CD14-positive monocyte (primary cell): ENCODE measurements at regions not wholly inside any gene's neighbourhood (a gene's known extent, or its start where the extent isn't known, plus 50 kb on each side); places are given as distances from the start of the nearest gene placed in this dataset.

Experiments used
- DNase-seq, 3 donors: peaks; one replicate each; pipeline ENCODE4 v3.0.0-alpha.2; 2011 to 2022
- H2AFZ ChIP-seq: 2 replicates; pipeline ENCODE4 v1.6.0; 2012; ENCODE audit warnings: mild to moderate bottlenecking, low read depth, low read length, inconsistent platforms; ENCODE audit not compliant: insufficient read depth, poor library complexity, severe bottlenecking
- H3K27ac ChIP-seq, 2 donors: 1 replicate in 1 of 2; 2 replicates in 1 of 2; pipeline ENCODE4 v1.5.1; 2012 to 2013; ENCODE audit warnings: low read length in 2 of 2, control low read depth in 1 of 2, inconsistent platforms in 1 of 2, low read depth in 1 of 2, mild to moderate bottlenecking in 1 of 2
- H3K27me3 ChIP-seq, 2 donors: one replicate each; pipeline versions ENCODE4 v1.6.0 to v1.6.1; 2011 to 2013; ENCODE audit warnings: low read length in 2 of 2; ENCODE audit not compliant: control insufficient read depth in 2 of 2, insufficient read depth in 2 of 2
- H3K36me3 ChIP-seq, 2 donors: replicated peaks in 1 of 2; 1 replicate in 1 of 2; 2 replicates in 1 of 2; pipeline versions ENCODE4 v1.5.1 to v1.6.1; 2012 to 2013; ENCODE audit warnings: low read length in 2 of 2, control low read depth in 1 of 2, inconsistent platforms in 1 of 2, mild to moderate bottlenecking in 1 of 2; ENCODE audit not compliant: insufficient read depth in 2 of 2, control insufficient read depth in 1 of 2
- H3K4me1 ChIP-seq, 2 donors: 1 replicate in 1 of 2; 2 replicates in 1 of 2; pipeline versions ENCODE4 v1.5.1 to v1.6.1; 2012 to 2013; ENCODE audit warnings: low read length in 2 of 2, control low read depth in 1 of 2, inconsistent platforms in 1 of 2, mild to moderate bottlenecking in 1 of 2, moderate library complexity in 1 of 2; ENCODE audit not compliant: insufficient read depth in 2 of 2, control insufficient read depth in 1 of 2
- H3K4me2 ChIP-seq: replicated peaks from 2 replicates; pipeline ENCODE3; 2012; ENCODE audit warnings: low read length, moderate library complexity, mild to moderate bottlenecking; ENCODE audit not compliant: poor library complexity, severe bottlenecking; ENCODE audit errors: extremely low read depth
- H3K4me3 ChIP-seq, 3 experiments: fragments of 200-600 bp in 1 of 3; sonication (generic) in 1 of 3; replicated peaks in 1 of 3; 1 replicate in 2 of 3; 2 replicates in 1 of 3; pipeline ENCODE4 v1.5.1; 2011 to 2013; ENCODE audit warnings: low read length in 3 of 3, mild to moderate bottlenecking in 3 of 3, control low read depth in 2 of 3, low read depth in 2 of 3, inconsistent platforms in 1 of 3, moderate library complexity in 1 of 3
- H3K79me2 ChIP-seq: 2 replicates; pipeline ENCODE4 v1.6.0; 2012; ENCODE audit warnings: mild to moderate bottlenecking, control low read depth, inconsistent platforms, low read length, moderate library complexity; ENCODE audit not compliant: insufficient read depth
- H3K9ac ChIP-seq: 2 replicates; pipeline ENCODE4 v1.6.0; 2017; ENCODE audit warnings: low read length, mild to moderate bottlenecking; ENCODE audit not compliant: insufficient read depth, poor library complexity, severe bottlenecking
- H3K9me3 ChIP-seq, 2 donors: replicated peaks in 1 of 2; 1 replicate in 1 of 2; 2 replicates in 1 of 2; pipeline versions ENCODE4 v1.5.1 to v1.6.1; 2012 to 2013; ENCODE audit warnings: low read length in 2 of 2, control low read depth in 1 of 2; ENCODE audit not compliant: control insufficient read depth in 1 of 2, insufficient read depth in 1 of 2
- H4K20me1 ChIP-seq: 2 replicates; pipeline ENCODE4 v1.6.0; 2012; ENCODE audit warnings: mild to moderate bottlenecking, low read length, control low read depth, moderate library complexity; ENCODE audit not compliant: insufficient read depth
- H3K27ac Mint-ChIP-seq, 7 donors: one replicate each; pipeline ENCODE4 v1.8.0; 2020; ENCODE audit warnings: mild to moderate bottlenecking in 7 of 7, mixed read lengths in 7 of 7, moderate library complexity in 6 of 7, inconsistent platforms in 2 of 7
- H3K27me3 Mint-ChIP-seq, 3 donors: one replicate each; pipeline ENCODE4 v1.8.0; 2021 to 2022; ENCODE audit warnings: low read depth in 3 of 3, mild to moderate bottlenecking in 3 of 3, mixed read lengths in 3 of 3, moderate library complexity in 3 of 3, inconsistent platforms in 1 of 3
- H3K36me3 Mint-ChIP-seq, 2 donors: one replicate each; pipeline ENCODE4 v1.8.0; 2020; ENCODE audit warnings: mixed read lengths in 2 of 2, inconsistent platforms in 1 of 2, mild to moderate bottlenecking in 1 of 2
- H3K4me1 Mint-ChIP-seq: one replicate; pipeline ENCODE4 v1.8.0; 2020; ENCODE audit warnings: mild to moderate bottlenecking, mixed read lengths
- H3K4me3 Mint-ChIP-seq, 2 donors: one replicate each; pipeline ENCODE4 v1.8.0; 2020; ENCODE audit warnings: mild to moderate bottlenecking in 2 of 2, mixed read lengths in 2 of 2, moderate library complexity in 1 of 2
- H3K9me3 Mint-ChIP-seq, 7 donors: one replicate each; pipeline ENCODE4 v1.8.0; 2020 to 2022; ENCODE audit warnings: mixed read lengths in 7 of 7, mild to moderate bottlenecking in 6 of 7, moderate library complexity in 6 of 7, inconsistent platforms in 2 of 7
- WGBS: methylation state at CpG from one replicate; pipeline ENCODE4 v1.1.5; 2013; ENCODE audit warnings: missing lambda C conversion rate; ENCODE audit not compliant: insufficient coverage; 5-methylcytosine and 5-hydroxymethylcytosine counted together
- intact Hi-C, 2 donors: fragments of 100-400 bp; cut with micrococcal nuclease; formaldehyde crosslinking; loops; one replicate each; pipeline versions ENCODE4 v1.15.0 to v1.15.1; 2023
- TF ChIP-seq, protein P1 (sequence below): fragments of 200-600 bp; IDR thresholded peaks from one replicate; pipeline ENCODE4 v1.8.0; 2022; ENCODE audit warnings: antibody characterized with exemption, mild to moderate bottlenecking

DNA sequence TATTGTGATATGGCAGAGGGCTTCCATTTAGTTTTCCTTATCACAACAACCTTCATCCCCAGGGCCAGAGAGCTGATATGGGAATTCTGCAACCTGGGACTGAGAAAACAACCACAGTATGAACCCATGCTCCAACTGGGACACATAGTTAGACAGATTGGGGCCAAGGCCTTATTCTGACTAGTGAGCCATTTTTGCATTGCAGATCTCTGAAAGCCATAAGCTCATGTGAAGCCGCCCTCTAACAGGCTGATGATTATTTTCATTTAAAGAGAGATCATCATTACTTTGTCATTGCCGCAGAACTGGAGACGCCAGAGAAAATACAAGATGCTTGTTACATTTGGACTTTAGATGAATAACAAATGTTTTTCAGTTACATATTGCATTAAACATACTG lies 791.7 kb upstream of the POM121L12 start:
- Mint-ChIP-seq H3K27ac (no peak overlapping the region), H3K4me3 (no peak overlapping the region), H3K4me1 (no peaks in the 10 kb centered on the region), H3K9me3 (peaks cover 3 to 17% (median 10%) of the 10 kb centered on the region in 7 donors), H3K27me3 (no peaks in the 10 kb centered on the region), H3K36me3 (no peaks in the 10 kb centered on the region)
- Histone ChIP-seq H2AFZ (no peak overlapping the region), H3K4me2 (no peak overlapping the region), H3K79me2 (no peaks in the 10 kb centered on the region), H3K36me3 (no peaks in the 10 kb centered on the region), H3K9me3 (peaks cover 15 to 19% of the 10 kb centered on the region in 2 donors), H3K4me3 (no peak overlapping the region), H4K20me1 (no peaks in the 10 kb centered on the region), H3K4me1 (no peaks in the 10 kb centered on the region), H3K27me3 (no peaks in the 10 kb centered on the region), H3K27ac (no peak overlapping the region), H3K9ac (no peak overlapping the region)
- TF ChIP-seq, protein P1, sequence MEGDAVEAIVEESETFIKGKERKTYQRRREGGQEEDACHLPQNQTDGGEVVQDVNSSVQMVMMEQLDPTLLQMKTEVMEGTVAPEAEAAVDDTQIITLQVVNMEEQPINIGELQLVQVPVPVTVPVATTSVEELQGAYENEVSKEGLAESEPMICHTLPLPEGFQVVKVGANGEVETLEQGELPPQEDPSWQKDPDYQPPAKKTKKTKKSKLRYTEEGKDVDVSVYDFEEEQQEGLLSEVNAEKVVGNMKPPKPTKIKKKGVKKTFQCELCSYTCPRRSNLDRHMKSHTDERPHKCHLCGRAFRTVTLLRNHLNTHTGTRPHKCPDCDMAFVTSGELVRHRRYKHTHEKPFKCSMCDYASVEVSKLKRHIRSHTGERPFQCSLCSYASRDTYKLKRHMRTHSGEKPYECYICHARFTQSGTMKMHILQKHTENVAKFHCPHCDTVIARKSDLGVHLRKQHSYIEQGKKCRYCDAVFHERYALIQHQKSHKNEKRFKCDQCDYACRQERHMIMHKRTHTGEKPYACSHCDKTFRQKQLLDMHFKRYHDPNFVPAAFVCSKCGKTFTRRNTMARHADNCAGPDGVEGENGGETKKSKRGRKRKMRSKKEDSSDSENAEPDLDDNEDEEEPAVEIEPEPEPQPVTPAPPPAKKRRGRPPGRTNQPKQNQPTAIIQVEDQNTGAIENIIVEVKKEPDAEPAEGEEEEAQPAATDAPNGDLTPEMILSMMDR, result no peak
- intact Hi-C loops, result no loop called here
- no peak for DNase-seq
- WGBS, result no CpG with 5 or more reads among the region's 3 CpGs

GRCh38 chr7:52233248-52233647 lies 802.2 kb upstream of the POM121L12 start:
- Histone ChIP-seq H3K79me2 (no peaks in the 10 kb centered on the region), H3K9ac (no peak overlapping the region), H3K36me3 (no peaks in the 10 kb centered on the region), H3K4me2 (no peak overlapping the region), H3K27ac (no peak overlapping the region), H4K20me1 (no peaks in the 10 kb centered on the region), H3K4me3 (no peak overlapping the region), H3K4me1 (no peaks in the 10 kb centered on the region), H2AFZ (no peak overlapping the region), H3K27me3 (no peaks in the 10 kb centered on the region), H3K9me3 (peaks cover 22 to 37% of the 10 kb centered on the region in 2 donors)
- Mint-ChIP-seq H3K27ac (no peak overlapping the region), H3K4me1 (no peaks in the 10 kb centered on the region), H3K27me3 (peaks cover 0 to 1% (median 0%) of the 10 kb centered on the region in 3 donors), H3K36me3 (no peaks in the 10 kb centered on the region), H3K4me3 (no peak overlapping the region), H3K9me3 (peaks cover 4 to 22% (median 9%) of the 10 kb centered on the region in 7 donors)
- DNase-seq, result no peak
- TF ChIP-seq, protein P1, result no peak
- 97% methylated on average over 2 of the region's 2 CpGs for WGBS
- intact Hi-C loops, result no loop called here
